ENCODE measurements at regions not wholly inside any gene's neighbourhood (a gene's known extent, or its start where the extent isn't known, plus 50 kb on each side); places are given as distances from the start of the nearest gene placed in this dataset.

DNA sequence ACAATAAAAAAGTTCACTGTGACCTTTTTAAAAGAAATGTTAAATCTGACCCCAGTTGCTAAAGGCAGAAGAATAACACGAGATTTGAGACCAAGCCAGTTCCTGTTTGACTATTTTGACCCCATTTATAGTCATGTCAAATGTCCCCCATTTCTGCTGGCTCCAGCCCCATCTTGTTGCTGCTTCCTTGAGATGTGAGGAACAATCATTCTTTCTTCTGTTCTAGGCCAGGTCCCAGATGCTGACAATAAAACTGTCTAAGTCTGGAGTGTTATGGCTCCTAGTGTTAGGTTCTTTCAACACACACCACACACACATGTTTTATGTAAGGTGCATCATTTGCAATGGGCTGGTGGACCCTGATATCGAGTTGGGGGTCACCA, 92.0 kb upstream of the CYP1B1 start:
- TF ChIP-seq ZC3H10 (CRISPR knock-in tag; IDR thresholded peaks at IDR 0.05), result no peak
- TF ChIP-seq ZFP3 (CRISPR knock-in tag; IDR thresholded peaks at IDR 0.05), result no peak
- TF ChIP-seq ZFP30 (CRISPR knock-in tag; IDR thresholded peaks at IDR 0.05), result no peak
- TF ChIP-seq TOX (CRISPR knock-in tag; IDR thresholded peaks at IDR 0.05; ENCODE audit: borderline replicate concordance), result no peak
- TF ChIP-seq, protein P1, sequence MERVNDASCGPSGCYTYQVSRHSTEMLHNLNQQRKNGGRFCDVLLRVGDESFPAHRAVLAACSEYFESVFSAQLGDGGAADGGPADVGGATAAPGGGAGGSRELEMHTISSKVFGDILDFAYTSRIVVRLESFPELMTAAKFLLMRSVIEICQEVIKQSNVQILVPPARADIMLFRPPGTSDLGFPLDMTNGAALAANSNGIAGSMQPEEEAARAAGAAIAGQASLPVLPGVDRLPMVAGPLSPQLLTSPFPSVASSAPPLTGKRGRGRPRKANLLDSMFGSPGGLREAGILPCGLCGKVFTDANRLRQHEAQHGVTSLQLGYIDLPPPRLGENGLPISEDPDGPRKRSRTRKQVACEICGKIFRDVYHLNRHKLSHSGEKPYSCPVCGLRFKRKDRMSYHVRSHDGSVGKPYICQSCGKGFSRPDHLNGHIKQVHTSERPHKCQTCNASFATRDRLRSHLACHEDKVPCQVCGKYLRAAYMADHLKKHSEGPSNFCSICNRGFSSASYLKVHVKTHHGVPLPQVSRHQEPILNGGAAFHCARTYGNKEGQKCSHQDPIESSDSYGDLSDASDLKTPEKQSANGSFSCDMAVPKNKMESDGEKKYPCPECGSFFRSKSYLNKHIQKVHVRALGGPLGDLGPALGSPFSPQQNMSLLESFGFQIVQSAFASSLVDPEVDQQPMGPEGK (CRISPR knock-in tag; IDR thresholded peaks at IDR 0.05; ENCODE audit: borderline replicate concordance), result no peak
- TF ChIP-seq RARB (CRISPR knock-in tag; IDR thresholded peaks at IDR 0.05), result no peak
- TF ChIP-seq, protein P2, sequence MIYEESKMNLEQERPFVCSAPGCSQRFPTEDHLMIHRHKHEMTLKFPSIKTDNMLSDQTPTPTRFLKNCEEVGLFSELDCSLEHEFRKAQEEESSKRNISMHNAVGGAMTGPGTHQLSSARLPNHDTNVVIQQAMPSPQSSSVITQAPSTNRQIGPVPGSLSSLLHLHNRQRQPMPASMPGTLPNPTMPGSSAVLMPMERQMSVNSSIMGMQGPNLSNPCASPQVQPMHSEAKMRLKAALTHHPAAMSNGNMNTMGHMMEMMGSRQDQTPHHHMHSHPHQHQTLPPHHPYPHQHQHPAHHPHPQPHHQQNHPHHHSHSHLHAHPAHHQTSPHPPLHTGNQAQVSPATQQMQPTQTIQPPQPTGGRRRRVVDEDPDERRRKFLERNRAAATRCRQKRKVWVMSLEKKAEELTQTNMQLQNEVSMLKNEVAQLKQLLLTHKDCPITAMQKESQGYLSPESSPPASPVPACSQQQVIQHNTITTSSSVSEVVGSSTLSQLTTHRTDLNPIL (CRISPR knock-in tag; IDR thresholded peaks at IDR 0.05; ENCODE audit: low read depth), result no peak
- TF ChIP-seq ZNF565 (CRISPR knock-in tag; conservative IDR thresholded peaks at IDR 0.05; ENCODE audit: low read depth), result no peak

Data from SK-N-SH treated with all-trans-retinoic acid at 6 μM for 48 hours (cell line).